Osteoblast (primary cell): ENCODE measurements at regions not wholly inside any gene's neighbourhood (a gene's known extent, or its start where the extent isn't known, plus 50 kb on each side); places are given as distances from the start of the nearest gene placed in this dataset.
A peak's percentile ranks its signal among the peaks of the same experiment; 100 is the strongest.

Experiments
- DNase-seq: peaks from one replicate; pipeline ENCODE4 v3.0.0; 2011; ENCODE audit warnings: low spot score, mixed read lengths; ENCODE audit not compliant: insufficient read length; ENCODE audit errors: missing footprints
- H2AFZ ChIP-seq: 2 replicates; pipeline ENCODE4 v1.6.0; 2011; ENCODE audit warnings: mild to moderate bottlenecking, low read length
- H3K27ac ChIP-seq: 2 replicates; pipeline ENCODE4 v1.5.1; 2011; ENCODE audit warnings: mild to moderate bottlenecking, low read depth, low read length, moderate library complexity
- H3K27me3 ChIP-seq: 2 replicates; pipeline ENCODE4 v1.6.0; 2012; ENCODE audit warnings: mild to moderate bottlenecking, control low read depth, inconsistent platforms, low read length, moderate library complexity; ENCODE audit not compliant: insufficient read depth
- H3K36me3 ChIP-seq: 2 replicates; pipeline ENCODE4 v1.5.1; 2011; ENCODE audit warnings: mild to moderate bottlenecking, low read length, control low read depth, moderate library complexity; ENCODE audit not compliant: insufficient read depth
- H3K4me1 ChIP-seq: 2 replicates; pipeline ENCODE4 v1.5.1; 2011; ENCODE audit warnings: mild to moderate bottlenecking, low read length, control low read depth, moderate library complexity; ENCODE audit not compliant: insufficient read depth
- H3K4me2 ChIP-seq: 2 replicates; pipeline ENCODE4 v1.6.0; 2011; ENCODE audit warnings: mild to moderate bottlenecking, low read length; ENCODE audit not compliant: insufficient read depth
- H3K4me3 ChIP-seq: fragments of 200-600 bp; sonication (generic); 3 replicates; pipeline ENCODE4 v1.5.1; 2012; ENCODE audit warnings: mild to moderate bottlenecking, low read length, inconsistent platforms; ENCODE audit not compliant: insufficient read depth
- H3K79me2 ChIP-seq: 2 replicates; pipeline ENCODE4 v1.6.0; 2012; ENCODE audit warnings: mild to moderate bottlenecking, low read length, control low read depth, inconsistent platforms; ENCODE audit not compliant: insufficient read depth
- H3K9me3 ChIP-seq: 2 replicates; pipeline ENCODE4 v1.5.1; 2011; ENCODE audit warnings: low read depth, low read length, control low read depth
- H4K20me1 ChIP-seq: 2 replicates; pipeline ENCODE4 v1.6.0; 2012; ENCODE audit warnings: mild to moderate bottlenecking, low read length, control low read depth; ENCODE audit not compliant: insufficient read depth
- CTCF ChIP-seq: IDR thresholded peaks from 2 replicates; pipeline ENCODE4 v1.5.1; 2011; ENCODE audit warnings: mild to moderate bottlenecking, low read depth, low read length, moderate library complexity; ENCODE audit errors: extremely low read depth

DNA sequence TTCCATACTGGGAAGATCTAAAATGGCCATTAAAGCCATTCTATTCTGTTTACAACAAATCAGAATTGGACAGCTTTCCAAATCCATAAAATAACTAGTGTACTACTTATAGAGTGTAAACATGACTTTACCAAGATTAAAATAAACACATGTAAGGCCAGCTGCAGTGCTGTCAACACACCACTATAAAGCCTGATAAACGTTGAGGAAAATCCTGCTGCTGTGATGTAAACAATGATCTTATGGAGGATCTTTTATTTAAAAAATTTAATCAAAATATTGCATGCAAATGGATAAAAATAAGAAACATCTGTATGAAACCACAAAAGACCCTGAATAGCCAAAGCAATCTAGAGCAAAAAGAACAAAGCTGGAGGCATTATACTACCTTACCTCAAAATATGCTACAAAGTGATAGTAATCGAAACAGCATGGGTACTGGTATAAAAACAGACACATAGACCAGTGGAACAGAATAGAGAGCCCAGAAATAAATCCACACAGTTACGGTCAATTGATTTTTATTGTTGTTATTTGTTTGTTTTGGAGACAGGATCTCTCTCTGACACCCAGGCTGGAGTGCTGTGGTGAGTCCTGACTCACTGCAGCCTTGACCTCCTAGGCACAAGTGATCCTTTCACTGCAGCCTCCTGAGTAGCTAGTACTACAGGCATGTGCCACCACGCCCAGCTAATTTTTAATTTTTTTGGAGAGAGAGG is 428.8 kb upstream of the C2CD4B start:
- H3K9me3 ChIP-seq = no peaks in the 10 kb centered on the region
- H3K27me3 ChIP-seq = no peaks in the 10 kb centered on the region
- H3K27ac ChIP-seq = no peak overlapping the region
- no peak for TF ChIP-seq CTCF
- no peaks in the 10 kb centered on the region for H3K79me2 ChIP-seq
- H3K4me3 ChIP-seq = no peak overlapping the region
- no peaks in the 10 kb centered on the region for H4K20me1 ChIP-seq
- DNase-seq = no peak
- H3K36me3 ChIP-seq = no peaks in the 10 kb centered on the region
- peaks cover 26% of the 10 kb centered on the region for H3K4me1 ChIP-seq
- H2AFZ ChIP-seq = no peak overlapping the region
- no peak overlapping the region for H3K4me2 ChIP-seq

- H3K27ac ChIP-seq = no peak overlapping the region
- H3K27me3 ChIP-seq = no peaks in the 10 kb centered on the region
- peaks cover 11% of the 10 kb centered on the region for H3K4me1 ChIP-seq
- no peak overlapping the region for H3K4me3 ChIP-seq
- no peaks in the 10 kb centered on the region for H4K20me1 ChIP-seq
- no peak for TF ChIP-seq CTCF
- no peak overlapping the region for H3K4me2 ChIP-seq
- H3K36me3 ChIP-seq = no peaks in the 10 kb centered on the region
- H3K9me3 ChIP-seq = no peaks in the 10 kb centered on the region
- no peak overlapping the region for H2AFZ ChIP-seq
- no peaks in the 10 kb centered on the region for H3K79me2 ChIP-seq
- DNase-seq = no peak
Measured at GRCh38 chr15:62598217-62598616, 433.1 kb upstream of the C2CD4B start.

DNA sequence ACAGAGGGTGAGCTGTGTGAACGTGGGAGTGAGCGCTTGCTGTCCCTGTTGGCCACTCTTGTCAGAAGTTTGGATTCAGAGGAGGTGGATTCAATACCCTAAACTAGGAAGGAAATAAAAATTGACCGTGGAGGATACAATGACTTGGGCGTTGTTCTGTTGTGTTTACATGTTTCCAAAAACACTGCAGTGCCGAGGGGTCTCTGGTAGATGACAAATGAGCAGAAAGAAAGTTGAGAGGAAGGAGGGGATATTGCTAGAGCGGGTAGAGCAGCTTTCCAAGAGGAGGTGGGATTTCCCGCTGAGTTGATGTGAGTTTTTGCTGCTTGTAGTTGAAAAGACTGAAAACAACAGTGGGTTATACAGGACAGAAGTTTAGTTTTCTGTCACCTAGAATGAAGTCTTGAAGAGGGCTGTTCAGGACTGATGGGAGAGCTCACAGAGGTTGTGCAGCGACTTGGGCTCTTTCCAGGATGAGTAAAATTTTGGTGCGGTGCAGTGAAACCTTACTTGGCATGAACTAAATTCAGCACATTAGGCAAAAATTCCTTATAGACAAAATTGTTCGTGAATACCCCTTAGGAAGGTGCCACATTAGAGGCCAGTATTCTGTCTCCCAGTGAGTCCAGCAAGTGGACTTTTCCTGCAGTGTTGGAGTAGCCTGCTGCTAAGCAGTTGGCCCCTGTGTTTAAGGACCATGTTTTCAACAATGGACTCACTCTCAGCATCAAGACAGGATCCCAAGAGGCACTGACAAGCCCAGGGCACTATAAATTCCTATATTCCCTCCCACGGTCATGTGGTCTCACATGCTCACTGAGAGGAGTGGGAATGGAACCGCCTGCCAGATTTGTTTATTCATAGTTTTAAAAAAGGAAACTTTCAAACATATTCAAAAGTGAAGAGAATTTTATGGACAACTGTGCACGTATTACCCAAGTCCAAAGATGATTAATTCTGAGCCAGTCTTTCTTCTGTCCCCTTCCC is 435.0 kb upstream of the C2CD4B start:
- H3K4me1 ChIP-seq = peaks cover 24% of the 10 kb centered on the region
- H3K79me2 ChIP-seq = no peaks in the 10 kb centered on the region
- no peak overlapping the region for H3K4me3 ChIP-seq
- H3K27me3 ChIP-seq = no peaks in the 10 kb centered on the region
- TF ChIP-seq CTCF = no peak
- no peaks in the 10 kb centered on the region for H4K20me1 ChIP-seq
- H3K27ac ChIP-seq = no peak overlapping the region
- peak; percentile 66 for DNase-seq
- no peak overlapping the region for H2AFZ ChIP-seq
- no peak overlapping the region for H3K4me2 ChIP-seq
- no peaks in the 10 kb centered on the region for H3K9me3 ChIP-seq
- no peaks in the 10 kb centered on the region for H3K36me3 ChIP-seq
